Parathyroid adenoma (tissue), 2 donors: ENCODE measurements at regions not wholly inside any gene's neighbourhood (a gene's known extent, or its start where the extent isn't known, plus 50 kb on each side); places are given as distances from the start of the nearest gene placed in this dataset.

ENCODE experiments used
- H2AFZ ChIP-seq: fragments of 300-600 bp; sonication (generic); one replicate; pipeline ENCODE4 v1.7.0; 2017; ENCODE audit warnings: antibody characterized with exemption, mild to moderate bottlenecking
- H3K27ac ChIP-seq: fragments of 300-600 bp; sonication (generic); one replicate; pipeline ENCODE4 v1.7.0; 2017
- H3K27me3 ChIP-seq: fragments of 300-600 bp; sonication (generic); one replicate; pipeline ENCODE4 v1.7.0; 2017; ENCODE audit warnings: low read length; ENCODE audit not compliant: control insufficient read depth, insufficient read depth
- H3K36me3 ChIP-seq: fragments of 300-600 bp; sonication (generic); one replicate; pipeline ENCODE4 v1.7.0; 2017; ENCODE audit warnings: low read length; ENCODE audit not compliant: control insufficient read depth, insufficient read depth
- H3K4me1 ChIP-seq: fragments of 300-600 bp; sonication (generic); one replicate; pipeline ENCODE4 v1.7.0; 2017; ENCODE audit warnings: control low read depth
- H3K4me2 ChIP-seq: fragments of 300-600 bp; sonication (generic); one replicate; pipeline ENCODE4 v1.7.0; 2017; ENCODE audit warnings: low read length
- H3K4me3 ChIP-seq: fragments of 300-600 bp; sonication (generic); one replicate; pipeline ENCODE4 v1.7.0; 2017; ENCODE audit warnings: low read depth, low read length
- H3K79me2 ChIP-seq: fragments of 300-600 bp; sonication (generic); one replicate; pipeline ENCODE4 v1.7.0; 2017; ENCODE audit warnings: control low read depth
- H3K9ac ChIP-seq: fragments of 300-600 bp; sonication (generic); one replicate; pipeline ENCODE4 v1.7.0; 2017; ENCODE audit warnings: mild to moderate bottlenecking
- H3K9me3 ChIP-seq: fragments of 300-600 bp; sonication (generic); one replicate; pipeline ENCODE4 v1.7.0; 2017; ENCODE audit warnings: low read length; ENCODE audit not compliant: control insufficient read depth
- CTCF ChIP-seq: fragments of 300-600 bp; sonication (generic); IDR thresholded peaks from one replicate; pipeline ENCODE4 v1.7.0; 2017; ENCODE audit warnings: antibody characterized with exemption, mild to moderate bottlenecking
- donor health status: primary hyperparathyroidism.

- no peak overlapping the region for H3K9ac ChIP-seq
- H3K27me3 ChIP-seq: no peaks in the 10 kb centered on the region
- TF ChIP-seq CTCF: no peak
Measured at GRCh38 chr11:127723714-127724113, 723.1 kb upstream of the KIRREL3 start.

DNA sequence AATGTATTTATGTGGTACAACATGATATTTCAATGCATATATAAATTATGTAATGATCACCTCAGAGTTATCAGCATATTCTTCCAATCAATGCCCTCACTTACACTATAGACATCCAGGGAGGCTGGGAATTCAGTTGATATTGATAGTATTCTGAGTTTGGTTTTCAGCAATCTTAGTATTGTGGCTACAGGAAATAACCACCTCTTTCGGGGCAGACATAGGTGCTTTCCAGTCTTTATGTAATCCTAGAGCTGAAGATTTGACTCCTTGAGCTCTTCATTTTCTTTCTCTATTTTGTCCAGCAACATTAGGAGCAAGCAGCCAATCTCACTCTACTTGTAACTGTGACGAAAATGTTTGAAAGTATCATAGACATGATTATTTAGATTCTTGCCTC lies 712.7 kb upstream of the KIRREL3 start:
- Histone ChIP-seq H3K79me2 (no peaks in the 10 kb centered on the region), H3K9ac (no peak overlapping the region), H3K9me3 (no peaks in the 10 kb centered on the region), H3K4me2 (no peak overlapping the region), H3K27me3 (no peaks in the 10 kb centered on the region), H3K36me3 (no peaks in the 10 kb centered on the region), H3K27ac (no peak overlapping the region), H3K4me1 (no peaks in the 10 kb centered on the region), H2AFZ (no peak overlapping the region), H3K4me3 (no peak overlapping the region)
- no peak for TF ChIP-seq CTCF

More at GRCh38 chr11:127723714-127724113, 723.1 kb upstream of the KIRREL3 start:
- Histone ChIP-seq H3K9me3 (no peaks in the 10 kb centered on the region), H3K27ac (no peak overlapping the region), H3K79me2 (no peaks in the 10 kb centered on the region), H2AFZ (no peak overlapping the region), H3K4me1 (no peaks in the 10 kb centered on the region), H3K36me3 (no peaks in the 10 kb centered on the region), H3K4me3 (no peak overlapping the region), H3K4me2 (no peak overlapping the region)

DNA sequence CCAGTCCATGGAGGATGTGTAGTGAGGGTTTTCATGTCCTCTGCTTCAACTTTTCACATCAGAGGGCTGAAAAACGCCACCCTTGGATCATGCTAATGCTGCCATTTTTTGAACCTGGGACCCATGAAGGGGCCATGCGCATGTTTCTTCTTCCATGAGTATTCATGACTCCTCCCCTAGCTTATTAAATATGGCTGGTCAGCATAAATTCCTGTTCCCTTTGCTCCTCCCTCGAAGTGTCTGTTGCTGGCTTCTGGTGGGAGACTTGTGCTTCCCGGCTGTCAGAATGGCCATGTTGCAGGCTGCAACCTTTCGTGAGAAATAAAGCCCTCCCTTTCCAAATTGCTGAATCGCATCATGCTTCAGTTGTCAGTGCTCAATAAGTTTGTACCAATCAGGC lies 711.2 kb upstream of the KIRREL3 start:
- no peaks in the 10 kb centered on the region for H3K9me3 ChIP-seq
- no peak overlapping the region for H2AFZ ChIP-seq
- TF ChIP-seq CTCF: no peak
- H3K4me2 ChIP-seq: no peak overlapping the region
- no peaks in the 10 kb centered on the region for H3K27me3 ChIP-seq
- H3K27ac ChIP-seq: no peak overlapping the region
- H3K79me2 ChIP-seq: no peaks in the 10 kb centered on the region
- no peaks in the 10 kb centered on the region for H3K36me3 ChIP-seq
- no peak overlapping the region for H3K4me3 ChIP-seq
- H3K9ac ChIP-seq: no peak overlapping the region
- H3K4me1 ChIP-seq: no peaks in the 10 kb centered on the region

GRCh38 chr11:127710831-127711230 lies 710.3 kb upstream of the KIRREL3 start:
- Histone ChIP-seq H3K4me1 (no peaks in the 10 kb centered on the region), H3K9ac (no peak overlapping the region), H3K27me3 (no peaks in the 10 kb centered on the region), H3K4me2 (no peak overlapping the region), H3K4me3 (no peak overlapping the region), H3K79me2 (no peaks in the 10 kb centered on the region), H3K27ac (no peak overlapping the region), H2AFZ (no peak overlapping the region), H3K9me3 (no peaks in the 10 kb centered on the region), H3K36me3 (no peaks in the 10 kb centered on the region)
- TF ChIP-seq CTCF: no peak

DNA sequence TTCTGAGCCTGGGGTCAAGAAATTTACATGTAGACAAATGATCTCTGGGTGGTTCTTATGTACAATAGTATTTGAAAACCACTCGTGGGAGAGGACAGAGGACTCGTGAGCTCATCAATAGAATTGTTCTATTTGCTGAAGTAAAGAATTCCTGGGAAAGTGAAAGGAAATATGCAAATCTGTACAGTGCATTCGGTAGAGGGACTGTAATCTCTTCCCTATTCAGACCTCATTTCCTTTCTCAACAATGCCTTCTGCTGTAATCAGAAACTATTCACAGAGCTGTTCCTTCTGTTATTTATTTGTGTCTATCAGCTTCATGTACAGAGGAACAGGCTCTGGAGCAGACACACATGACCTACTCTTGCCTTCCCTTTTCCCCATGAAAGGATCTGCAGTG lies 709.4 kb upstream of the KIRREL3 start:
- no peak overlapping the region for H2AFZ ChIP-seq
- H3K4me2 ChIP-seq: no peak overlapping the region
- H3K79me2 ChIP-seq: no peaks in the 10 kb centered on the region
- H3K4me3 ChIP-seq: no peak overlapping the region
- TF ChIP-seq CTCF: no peak
- H3K27me3 ChIP-seq: no peaks in the 10 kb centered on the region
- no peak overlapping the region for H3K27ac ChIP-seq
- H3K36me3 ChIP-seq: no peaks in the 10 kb centered on the region
- H3K4me1 ChIP-seq: no peaks in the 10 kb centered on the region
- no peaks in the 10 kb centered on the region for H3K9me3 ChIP-seq
- H3K9ac ChIP-seq: no peak overlapping the region
